ENCODE measurements at regions not wholly inside any gene's neighbourhood (a gene's known extent, or its start where the extent isn't known, plus 50 kb on each side); places are given as distances from the start of the nearest gene placed in this dataset.
"Not testable (repeated sequence)": the region's sequence is repeated elsewhere in the genome, so short reads cannot be mapped to it uniquely, and the experiment has no call there.

- DNase-seq (ENCODE audit: low spot score), result no peak
These were observed 1492.7 kb downstream of the MAT2B start for GRCh38 chr5:164998142-164998541.

DNA sequence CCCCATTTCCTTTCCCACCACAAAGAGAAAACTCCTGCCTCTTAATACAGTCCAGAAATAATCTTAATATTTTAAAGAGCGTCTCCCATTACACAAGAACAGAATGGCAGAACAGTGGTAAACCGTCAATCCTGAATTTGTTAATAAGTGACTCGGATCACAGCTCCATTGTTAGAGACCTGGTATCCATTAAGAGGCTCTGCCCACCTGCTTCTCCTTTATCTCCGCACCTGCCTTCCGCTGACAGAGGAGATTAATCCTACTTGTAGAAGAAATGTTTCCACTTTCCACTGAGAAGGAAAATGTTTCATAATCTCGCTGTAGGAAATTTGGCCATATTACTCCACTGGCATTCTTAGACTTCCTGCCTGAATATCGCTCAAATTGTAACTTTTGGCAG, 1493.2 kb downstream of the MAT2B start:
- no peak for DNase-seq (ENCODE audit: low spot score)

GRCh38 chr5:165000479-165001190, 1495.2 kb downstream of the MAT2B start:
- no peak for DNase-seq (ENCODE audit: low spot score)

- no peak for DNase-seq (ENCODE audit: low spot score)
These were observed 1497.9 kb downstream of the MAT2B start for GRCh38 chr5:165003283-165003682.

- DNase-seq (ENCODE audit: low spot score), result no peak
These were observed 1498.8 kb downstream of the MAT2B start for GRCh38 chr5:165004175-165004574.

DNA sequence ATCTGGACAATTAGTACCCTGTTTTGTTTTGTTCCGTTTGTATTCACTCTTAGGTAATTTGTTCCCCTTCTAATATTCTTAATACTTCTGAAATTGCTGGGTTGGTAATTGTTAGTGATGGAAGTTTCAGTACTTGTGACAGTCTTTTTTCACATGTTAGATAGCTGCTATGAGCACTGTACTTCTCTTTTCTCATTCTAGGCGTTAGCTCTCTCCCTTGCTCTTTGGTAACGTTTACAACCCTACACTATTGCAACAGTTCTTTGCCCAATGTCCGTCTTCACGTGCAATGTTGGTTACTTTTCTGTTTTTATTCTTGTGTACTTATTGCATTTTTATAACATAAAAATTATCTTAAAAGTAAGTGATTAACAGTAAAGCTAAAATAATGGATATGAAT, 1509.0 kb downstream of the MAT2B start:
- no peak for DNase-seq (ENCODE audit: low spot score)

GRCh38 chr5:165015126-165015525, 1509.7 kb downstream of the MAT2B start:
- no peak for DNase-seq (ENCODE audit: low spot score)

GRCh38 chr5:165015547-165015946, 1510.1 kb downstream of the MAT2B start:
- DNase-seq (ENCODE audit: low spot score), result no peak

GRCh38 chr5:165026971-165027370, 1521.6 kb downstream of the MAT2B start:
- no peak for DNase-seq (ENCODE audit: low spot score)

DNA sequence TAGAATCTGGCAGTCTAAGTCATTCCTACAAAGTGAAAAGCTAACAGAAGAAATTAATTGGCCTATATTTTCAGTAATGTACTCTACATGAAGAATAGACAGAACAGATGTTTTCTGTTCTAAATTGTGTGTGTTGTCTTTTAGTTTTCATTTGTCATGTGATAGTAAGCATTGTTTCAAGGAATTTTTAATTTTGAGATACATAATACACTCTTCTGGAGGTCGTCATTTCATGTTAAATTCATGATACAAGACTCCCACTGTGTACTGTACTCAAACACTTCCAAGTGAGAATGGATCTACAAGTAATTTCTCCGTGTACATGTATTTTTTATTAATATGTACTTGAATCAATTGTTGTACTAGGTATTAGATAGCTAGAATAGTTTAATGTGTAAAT, 1522.9 kb downstream of the MAT2B start:
- DNase-seq (ENCODE audit: low spot score), result no peak

GRCh38 chr5:165029099-165029870, 1523.9 kb downstream of the MAT2B start:
- peak; percentile 25 for DNase-seq (ENCODE audit: low spot score)

GRCh38 chr5:165030971-165031370, 1525.6 kb downstream of the MAT2B start:
- no peak for DNase-seq (ENCODE audit: low spot score)

DNA sequence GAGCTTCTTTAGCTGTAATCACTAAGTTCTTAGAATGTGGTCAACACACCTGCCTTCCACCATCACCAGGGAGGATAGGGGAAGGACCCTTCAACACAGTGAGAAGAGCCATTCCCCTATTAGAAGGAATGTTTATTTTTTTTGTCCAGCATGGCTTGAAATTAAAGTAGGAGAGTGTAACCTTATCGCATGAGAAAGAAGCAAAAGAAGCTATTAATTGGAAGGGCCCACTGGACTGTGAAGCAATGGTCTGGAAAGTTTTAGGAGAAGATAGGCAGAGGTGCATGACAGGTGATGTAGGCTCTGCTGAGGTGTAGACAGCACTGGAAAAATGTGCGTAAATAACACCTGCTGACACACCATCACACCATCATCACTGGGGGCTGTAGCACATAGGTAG, 1526.0 kb downstream of the MAT2B start:
- no peak for DNase-seq (ENCODE audit: low spot score)

DNA sequence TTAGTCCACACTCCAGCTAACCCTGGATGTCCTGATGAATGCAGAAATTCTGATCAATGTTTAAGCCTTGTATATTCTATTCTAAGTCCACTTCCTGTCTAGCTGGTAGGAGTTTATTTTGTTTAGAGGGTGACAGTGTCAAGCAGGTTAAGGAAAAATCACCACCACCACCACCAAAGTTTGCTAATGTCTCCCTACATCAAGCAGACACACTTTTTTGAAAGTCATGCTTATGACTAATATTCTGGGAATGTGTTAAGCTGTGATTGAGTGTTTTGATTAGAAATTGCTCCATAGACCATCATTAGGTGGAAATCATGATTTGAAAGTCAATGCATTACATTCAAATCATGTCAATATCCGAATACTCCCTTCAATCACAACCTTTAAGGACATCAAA, 1530.1 kb downstream of the MAT2B start:
- no peak for DNase-seq (ENCODE audit: low spot score)

GRCh38 chr5:165039748-165040147, 1534.3 kb downstream of the MAT2B start:
- no peak for DNase-seq (ENCODE audit: low spot score)

DNA sequence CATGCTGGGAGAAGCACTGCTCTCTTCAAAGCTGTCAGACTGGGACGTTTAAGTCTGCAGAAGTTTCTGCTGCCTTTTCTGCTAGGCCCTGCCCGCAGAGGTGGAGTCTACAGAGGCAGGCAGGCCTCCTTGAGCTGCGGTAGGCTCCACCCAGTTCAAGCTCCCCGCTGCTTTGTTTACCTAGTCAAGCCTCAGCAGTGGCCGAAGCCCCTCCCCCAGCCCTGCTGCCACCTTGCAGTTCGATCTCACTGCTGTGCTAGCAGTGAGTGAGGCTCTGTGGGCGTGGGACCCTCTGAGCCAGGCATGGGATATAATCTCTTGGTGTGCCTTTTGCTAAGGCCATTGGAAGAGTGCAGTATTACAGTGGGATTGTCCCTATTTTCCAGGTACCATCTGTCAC, 1540.5 kb downstream of the MAT2B start:
- DNase-seq (ENCODE audit: low spot score), result not testable (repeated sequence)

GRCh38 chr5:165055476-165055875, 1550.1 kb downstream of the MAT2B start:
- no peak for DNase-seq (ENCODE audit: low spot score)

GRCh38 chr5:165057145-165057544, 1551.7 kb downstream of the MAT2B start:
- no peak for DNase-seq (ENCODE audit: low spot score)

- no peak for DNase-seq (ENCODE audit: low spot score)
These were observed 1561.4 kb downstream of the MAT2B start for GRCh38 chr5:165066751-165067385.

GRCh38 chr5:165076686-165077085, 1571.3 kb downstream of the MAT2B start:
- DNase-seq (ENCODE audit: low spot score), result peak; percentile 31

DNA sequence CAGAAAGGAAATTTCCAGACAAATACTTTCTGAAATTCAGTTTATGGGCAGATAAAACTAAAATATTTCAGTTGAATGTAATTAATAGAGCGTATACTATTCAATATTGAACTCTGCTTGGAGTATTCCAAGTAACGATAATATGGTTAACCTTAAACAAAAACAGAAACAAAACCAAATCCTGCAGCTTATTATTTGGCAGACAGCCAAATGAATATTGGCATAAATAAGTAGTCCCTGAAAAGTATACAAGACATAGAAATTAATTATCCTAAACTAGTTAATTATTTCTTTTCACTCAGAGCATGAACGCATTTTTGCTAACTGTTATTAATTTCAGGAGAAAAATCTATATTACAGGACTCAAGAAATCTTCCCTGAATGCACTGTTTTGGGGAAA, 1574.0 kb downstream of the MAT2B start:
- DNase-seq (ENCODE audit: low spot score), result no peak

- no peak for DNase-seq (ENCODE audit: low spot score)
These were observed 1578.0 kb downstream of the MAT2B start for GRCh38 chr5:165083394-165083793.

DNA sequence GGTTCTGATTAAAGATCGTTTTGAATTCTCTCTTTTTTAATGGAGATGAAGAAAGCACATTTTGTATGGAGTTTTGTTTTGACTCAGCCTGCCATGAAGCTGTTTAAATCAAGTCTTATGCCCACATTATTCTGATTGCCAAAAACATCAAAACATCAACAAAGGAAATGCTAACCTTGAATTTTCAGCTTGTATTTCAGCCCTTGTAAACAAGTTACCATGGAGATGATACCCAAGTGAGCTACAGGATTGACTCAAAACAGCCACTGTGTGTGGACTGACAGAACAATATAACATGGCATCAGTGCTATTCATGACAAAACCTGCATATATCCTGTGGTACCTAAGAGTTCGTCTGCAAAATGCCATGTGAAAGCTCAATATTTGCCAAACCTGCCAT, 1581.0 kb downstream of the MAT2B start:
- DNase-seq (ENCODE audit: low spot score), result no peak

Data from SW480 (cell line).